ENCODE measurements at regions not wholly inside any gene's neighbourhood (a gene's known extent, or its start where the extent isn't known, plus 50 kb on each side); places are given as distances from the start of the nearest gene placed in this dataset.

DNA sequence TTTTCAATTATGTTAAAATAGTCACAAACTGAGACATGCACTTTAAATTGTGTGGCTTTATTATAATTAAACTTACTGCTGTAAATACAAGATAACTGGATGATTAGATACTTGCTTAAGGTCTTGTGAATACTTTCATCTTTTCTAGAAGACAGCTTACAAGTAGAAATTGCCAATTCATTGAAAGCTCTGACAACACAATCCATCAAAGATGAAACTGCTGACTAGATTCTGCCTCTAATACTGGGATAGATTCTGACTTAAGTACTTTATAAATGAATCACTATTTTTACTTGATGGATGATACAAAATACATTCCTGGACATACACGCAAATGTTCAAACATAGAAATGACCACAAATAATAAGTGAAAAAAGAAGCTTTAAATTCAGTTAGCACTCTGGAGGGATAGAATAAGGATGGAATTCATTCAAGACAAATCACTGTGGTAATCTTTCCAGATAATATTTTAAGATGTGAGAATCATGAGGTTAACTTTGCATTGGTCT lies 876.8 kb downstream of the RPS29 start:
- Histone ChIP-seq H3K9ac (ENCODE audit: low read depth in 1 of 2, low read length in 2 of 2) (no peak overlapping the region), H3K4me1 (ENCODE audit: control insufficient read depth in 4 of 4, insufficient read depth in 4 of 4, low read length in 3 of 4) (no peaks in the 10 kb centered on the region), H3K4me3 (ENCODE audit: low read depth in 1 of 3, low read length in 3 of 3) (no peak overlapping the region), H3K27ac (ENCODE audit: low read depth in 1 of 2, low read length in 2 of 2) (no peak overlapping the region), H3K27me3 (ENCODE audit: control insufficient read depth in 4 of 4, insufficient read depth in 4 of 4, low read length in 3 of 4) (no peaks in the 10 kb centered on the region), H3K36me3 (ENCODE audit: control insufficient read depth in 4 of 4, insufficient read depth in 3 of 4, low read depth in 1 of 4, low read length in 3 of 4) (no peaks in the 10 kb centered on the region), H3K9me3 (ENCODE audit: control insufficient read depth in 4 of 4, low read length in 3 of 4) (no peaks in the 10 kb centered on the region)
- WGBS: 91% methylated on average over 1 of the region's 1 CpG
- no peak for DNase-seq (ENCODE audit: low spot score)
- TF ChIP-seq NR2F2 (IDR thresholded peaks at IDR 0.05) (no peak), SP1 (IDR thresholded peaks at IDR 0.05) (no peak), TAF1 (conservative IDR thresholded peaks at IDR 0.05) (no peak), FOXA1 (IDR thresholded peaks at IDR 0.05) (no peak), HNF4G (IDR thresholded peaks at IDR 0.05) (no peak)
- TF ChIP-seq, protein P1, sequence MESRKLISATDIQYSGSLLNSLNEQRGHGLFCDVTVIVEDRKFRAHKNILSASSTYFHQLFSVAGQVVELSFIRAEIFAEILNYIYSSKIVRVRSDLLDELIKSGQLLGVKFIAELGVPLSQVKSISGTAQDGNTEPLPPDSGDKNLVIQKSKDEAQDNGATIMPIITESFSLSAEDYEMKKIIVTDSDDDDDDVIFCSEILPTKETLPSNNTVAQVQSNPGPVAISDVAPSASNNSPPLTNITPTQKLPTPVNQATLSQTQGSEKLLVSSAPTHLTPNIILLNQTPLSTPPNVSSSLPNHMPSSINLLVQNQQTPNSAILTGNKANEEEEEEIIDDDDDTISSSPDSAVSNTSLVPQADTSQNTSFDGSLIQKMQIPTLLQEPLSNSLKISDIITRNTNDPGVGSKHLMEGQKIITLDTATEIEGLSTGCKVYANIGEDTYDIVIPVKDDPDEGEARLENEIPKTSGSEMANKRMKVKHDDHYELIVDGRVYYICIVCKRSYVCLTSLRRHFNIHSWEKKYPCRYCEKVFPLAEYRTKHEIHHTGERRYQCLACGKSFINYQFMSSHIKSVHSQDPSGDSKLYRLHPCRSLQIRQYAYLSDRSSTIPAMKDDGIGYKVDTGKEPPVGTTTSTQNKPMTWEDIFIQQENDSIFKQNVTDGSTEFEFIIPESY (IDR thresholded peaks at IDR 0.05): no peak

DNA sequence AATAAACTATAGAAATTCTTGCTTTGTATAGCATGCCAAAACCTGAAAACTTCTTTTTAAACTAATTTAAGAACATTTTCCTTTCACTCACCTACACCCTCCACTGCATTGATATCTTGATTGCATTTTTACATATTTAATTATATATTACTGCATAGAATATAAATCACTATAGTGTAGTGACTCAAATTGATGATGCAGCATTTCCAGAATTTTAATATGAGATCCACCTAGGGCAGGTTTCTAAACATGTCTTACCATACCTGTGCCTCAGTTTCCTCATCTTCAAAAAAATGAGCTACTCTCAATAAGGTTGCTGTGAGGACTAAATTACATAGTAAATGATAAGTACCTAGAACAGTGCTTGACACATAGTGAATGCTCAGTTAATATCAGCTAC lies 881.5 kb downstream of the RPS29 start:
- H3K27ac ChIP-seq (ENCODE audit: low read depth in 1 of 2, low read length in 2 of 2): no peak overlapping the region
- H3K4me3 ChIP-seq (ENCODE audit: low read depth in 1 of 3, low read length in 3 of 3): no peak overlapping the region
- H3K4me1 ChIP-seq (ENCODE audit: control insufficient read depth in 4 of 4, insufficient read depth in 4 of 4, low read length in 3 of 4): no peaks in the 10 kb centered on the region
- no peaks in the 10 kb centered on the region for H3K27me3 ChIP-seq (ENCODE audit: control insufficient read depth in 4 of 4, insufficient read depth in 4 of 4, low read length in 3 of 4)
- TF ChIP-seq REST (IDR thresholded peaks at IDR 0.05) (no peak), EGR1 (IDR thresholded peaks at IDR 0.05; ENCODE audit: low read depth in 2 of 2) (no peak), RAD21 (IDR thresholded peaks at IDR 0.05) (no peak), YY1 (IDR thresholded peaks at IDR 0.05) (no peak), HNF4A (conservative IDR thresholded peaks at IDR 0.05) (no peak), FOXA2 (IDR thresholded peaks at IDR 0.05) (no peak), NR2F2 (IDR thresholded peaks at IDR 0.05) (no peak), RXRA (IDR thresholded peaks at IDR 0.05) (no peak)
- TF ChIP-seq, protein P1 (IDR thresholded peaks at IDR 0.05): no peak
- TF ChIP-seq, protein P2, sequence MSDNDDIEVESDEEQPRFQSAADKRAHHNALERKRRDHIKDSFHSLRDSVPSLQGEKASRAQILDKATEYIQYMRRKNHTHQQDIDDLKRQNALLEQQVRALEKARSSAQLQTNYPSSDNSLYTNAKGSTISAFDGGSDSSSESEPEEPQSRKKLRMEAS (IDR thresholded peaks at IDR 0.05): no peak
- TF ChIP-seq, protein P3, sequence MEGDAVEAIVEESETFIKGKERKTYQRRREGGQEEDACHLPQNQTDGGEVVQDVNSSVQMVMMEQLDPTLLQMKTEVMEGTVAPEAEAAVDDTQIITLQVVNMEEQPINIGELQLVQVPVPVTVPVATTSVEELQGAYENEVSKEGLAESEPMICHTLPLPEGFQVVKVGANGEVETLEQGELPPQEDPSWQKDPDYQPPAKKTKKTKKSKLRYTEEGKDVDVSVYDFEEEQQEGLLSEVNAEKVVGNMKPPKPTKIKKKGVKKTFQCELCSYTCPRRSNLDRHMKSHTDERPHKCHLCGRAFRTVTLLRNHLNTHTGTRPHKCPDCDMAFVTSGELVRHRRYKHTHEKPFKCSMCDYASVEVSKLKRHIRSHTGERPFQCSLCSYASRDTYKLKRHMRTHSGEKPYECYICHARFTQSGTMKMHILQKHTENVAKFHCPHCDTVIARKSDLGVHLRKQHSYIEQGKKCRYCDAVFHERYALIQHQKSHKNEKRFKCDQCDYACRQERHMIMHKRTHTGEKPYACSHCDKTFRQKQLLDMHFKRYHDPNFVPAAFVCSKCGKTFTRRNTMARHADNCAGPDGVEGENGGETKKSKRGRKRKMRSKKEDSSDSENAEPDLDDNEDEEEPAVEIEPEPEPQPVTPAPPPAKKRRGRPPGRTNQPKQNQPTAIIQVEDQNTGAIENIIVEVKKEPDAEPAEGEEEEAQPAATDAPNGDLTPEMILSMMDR (IDR thresholded peaks at IDR 0.05; ENCODE audit: low read depth, low read length, missing input control): no peak
- H3K9me3 ChIP-seq (ENCODE audit: control insufficient read depth in 4 of 4, low read length in 3 of 4): no peaks in the 10 kb centered on the region
- DNase-seq (ENCODE audit: low spot score): no peak
- no peaks in the 10 kb centered on the region for H3K36me3 ChIP-seq (ENCODE audit: control insufficient read depth in 4 of 4, insufficient read depth in 3 of 4, low read depth in 1 of 4, low read length in 3 of 4)
- H3K9ac ChIP-seq (ENCODE audit: low read depth in 1 of 2, low read length in 2 of 2): no peak overlapping the region
